WERI-Rb-1 (cell line): ENCODE measurements at regions not wholly inside any gene's neighbourhood (a gene's known extent, or its start where the extent isn't known, plus 50 kb on each side); places are given as distances from the start of the nearest gene placed in this dataset.

Source experiments
- DNase-seq: peaks from one replicate; pipeline ENCODE4 v3.0.0-alpha.2; 2020
- H3K27ac ChIP-seq: fragments of 250-450 bp; sonication (Bioruptor Pico); 2 replicates; pipeline ENCODE4 v1.5.1; 2020; ENCODE audit warnings: mild to moderate bottlenecking, moderate library complexity
- H3K27me3 ChIP-seq: fragments of 250-450 bp; sonication (Bioruptor Pico); 2 replicates; pipeline ENCODE4 v1.5.1; 2021; ENCODE audit warnings: mild to moderate bottlenecking, low read depth, moderate library complexity; ENCODE audit not compliant: insufficient read depth, severe bottlenecking
- H3K36me3 ChIP-seq: fragments of 250-450 bp; sonication (Bioruptor Pico); 2 replicates; pipeline ENCODE4 v1.5.1; 2020; ENCODE audit warnings: mild to moderate bottlenecking, moderate library complexity
- H3K4me3 ChIP-seq: 2 replicates; pipeline ENCODE4 v1.5.1; 2011; ENCODE audit warnings: low read depth, mild to moderate bottlenecking, control low read depth, low read length
- H3K9me3 ChIP-seq: fragments of 250-450 bp; sonication (Bioruptor Pico); 2 replicates; pipeline ENCODE4 v1.5.1; 2021; ENCODE audit warnings: mild to moderate bottlenecking, moderate library complexity; ENCODE audit not compliant: severe bottlenecking
- TF ChIP-seq, protein P1 (sequence below): IDR thresholded peaks from 2 replicates; pipeline ENCODE4 v1.5.1; 2011; ENCODE audit warnings: low read depth, mild to moderate bottlenecking, control low read depth, inconsistent platforms, low read length

DNA sequence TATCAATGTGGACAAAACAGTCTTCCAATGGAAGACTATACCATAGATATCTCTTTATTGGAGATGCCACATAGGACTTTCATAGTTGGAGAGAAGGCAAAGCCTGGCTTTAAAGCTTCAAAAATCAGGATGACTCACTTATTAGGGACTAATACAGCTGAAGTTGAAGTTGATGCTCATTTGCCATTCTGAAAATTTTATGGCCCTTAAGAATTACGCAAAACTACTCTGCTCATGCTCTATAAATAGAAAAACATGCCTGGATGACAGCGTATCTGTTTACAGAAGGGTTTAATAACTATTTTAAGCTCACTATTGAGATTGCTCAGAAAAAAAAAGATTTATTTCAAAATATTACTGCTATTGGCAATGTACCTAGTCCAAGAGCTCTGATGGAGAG, 155.5 kb upstream of the DST start:
- no peak overlapping the region for H3K4me3 ChIP-seq
- no peak for DNase-seq
- no peak overlapping the region for H3K27ac ChIP-seq
- no peaks in the 10 kb centered on the region for H3K36me3 ChIP-seq
- no peaks in the 10 kb centered on the region for H3K9me3 ChIP-seq
- H3K27me3 ChIP-seq = no peaks in the 10 kb centered on the region
- TF ChIP-seq, protein P1, sequence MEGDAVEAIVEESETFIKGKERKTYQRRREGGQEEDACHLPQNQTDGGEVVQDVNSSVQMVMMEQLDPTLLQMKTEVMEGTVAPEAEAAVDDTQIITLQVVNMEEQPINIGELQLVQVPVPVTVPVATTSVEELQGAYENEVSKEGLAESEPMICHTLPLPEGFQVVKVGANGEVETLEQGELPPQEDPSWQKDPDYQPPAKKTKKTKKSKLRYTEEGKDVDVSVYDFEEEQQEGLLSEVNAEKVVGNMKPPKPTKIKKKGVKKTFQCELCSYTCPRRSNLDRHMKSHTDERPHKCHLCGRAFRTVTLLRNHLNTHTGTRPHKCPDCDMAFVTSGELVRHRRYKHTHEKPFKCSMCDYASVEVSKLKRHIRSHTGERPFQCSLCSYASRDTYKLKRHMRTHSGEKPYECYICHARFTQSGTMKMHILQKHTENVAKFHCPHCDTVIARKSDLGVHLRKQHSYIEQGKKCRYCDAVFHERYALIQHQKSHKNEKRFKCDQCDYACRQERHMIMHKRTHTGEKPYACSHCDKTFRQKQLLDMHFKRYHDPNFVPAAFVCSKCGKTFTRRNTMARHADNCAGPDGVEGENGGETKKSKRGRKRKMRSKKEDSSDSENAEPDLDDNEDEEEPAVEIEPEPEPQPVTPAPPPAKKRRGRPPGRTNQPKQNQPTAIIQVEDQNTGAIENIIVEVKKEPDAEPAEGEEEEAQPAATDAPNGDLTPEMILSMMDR = no peak

DNA sequence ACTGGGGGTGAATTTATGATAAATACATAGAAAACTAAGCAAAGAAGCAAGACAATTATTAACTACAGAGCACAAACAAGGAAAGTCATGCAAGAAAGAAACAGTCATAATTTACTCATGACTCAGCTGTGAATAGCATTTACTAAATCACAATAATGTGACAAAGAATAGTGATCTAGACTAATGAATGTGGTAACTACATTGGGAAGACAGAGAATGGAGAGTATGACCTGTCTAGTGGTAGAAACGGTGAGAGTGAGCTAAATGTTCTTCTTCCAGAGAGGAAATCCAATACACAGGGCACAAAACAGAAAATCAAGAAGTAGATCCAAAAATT, 153.5 kb upstream of the DST start:
- TF ChIP-seq, protein P1 = no peak
- no peak for DNase-seq
- Histone ChIP-seq H3K4me3 (no peak overlapping the region), H3K27me3 (no peaks in the 10 kb centered on the region), H3K27ac (no peak overlapping the region), H3K36me3 (no peaks in the 10 kb centered on the region), H3K9me3 (no peaks in the 10 kb centered on the region)

DNA sequence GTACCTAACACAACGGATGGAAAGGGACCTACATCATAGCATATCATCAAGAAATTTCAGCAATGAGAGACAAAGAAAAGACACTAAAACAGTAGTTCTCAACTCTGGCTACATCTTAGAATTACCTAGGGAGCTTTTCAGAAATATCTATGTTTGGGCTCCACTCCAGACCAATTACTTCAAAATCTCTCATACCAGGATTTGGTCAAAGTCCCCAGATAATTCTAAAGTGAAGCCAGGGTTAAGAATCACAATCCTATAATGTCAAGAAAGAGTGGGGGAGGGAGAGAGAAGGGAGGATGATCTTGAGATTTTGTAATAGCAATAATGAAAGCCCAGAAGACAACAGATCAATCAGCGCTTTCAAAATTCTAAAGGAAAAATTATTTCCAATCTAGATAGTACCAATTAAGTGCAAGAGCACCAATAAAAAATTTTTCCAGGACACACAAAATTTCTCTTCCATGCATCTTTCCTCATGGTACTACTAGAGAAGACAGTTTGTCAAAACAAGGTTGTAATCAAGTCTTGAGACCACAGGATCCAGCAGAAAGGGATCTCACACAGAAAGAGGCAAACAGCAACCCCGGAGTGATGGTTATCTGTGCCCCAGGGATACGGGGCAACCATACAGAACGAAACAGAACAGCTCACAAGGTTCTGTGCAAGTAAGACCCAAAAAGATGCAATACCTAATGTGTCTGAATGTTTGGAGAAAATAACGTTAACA, 152.9 kb upstream of the DST start:
- DNase-seq = no peak
- no peak overlapping the region for H3K27ac ChIP-seq
- no peaks in the 10 kb centered on the region for H3K27me3 ChIP-seq
- no peaks in the 10 kb centered on the region for H3K9me3 ChIP-seq
- TF ChIP-seq, protein P1 = no peak
- no peak overlapping the region for H3K4me3 ChIP-seq
- no peaks in the 10 kb centered on the region for H3K36me3 ChIP-seq

DNA sequence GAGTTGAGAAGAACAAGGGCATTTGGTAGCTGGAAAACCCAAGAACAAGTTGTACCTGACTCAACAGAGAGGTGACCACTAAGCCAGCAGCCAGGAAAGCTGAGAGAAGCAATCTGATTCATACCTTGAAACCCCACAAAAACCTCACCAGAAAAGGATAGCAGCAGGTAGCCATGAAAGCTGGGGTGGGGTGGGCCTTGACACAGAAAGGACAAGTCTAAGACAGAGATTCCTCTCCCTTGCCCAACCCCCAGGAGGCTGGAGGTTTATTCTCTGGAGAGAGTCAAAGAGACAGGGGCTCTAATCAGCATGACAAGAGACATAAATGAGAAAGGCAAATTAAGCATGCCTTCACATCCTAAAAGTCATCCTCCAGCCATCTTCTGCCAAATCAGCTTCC, 151.7 kb upstream of the DST start:
- no peak for DNase-seq
- TF ChIP-seq, protein P1 = no peak
- H3K36me3 ChIP-seq = no peaks in the 10 kb centered on the region
- H3K4me3 ChIP-seq = no peak overlapping the region
- H3K9me3 ChIP-seq = no peaks in the 10 kb centered on the region
- H3K27me3 ChIP-seq = no peaks in the 10 kb centered on the region
- no peak overlapping the region for H3K27ac ChIP-seq

DNA sequence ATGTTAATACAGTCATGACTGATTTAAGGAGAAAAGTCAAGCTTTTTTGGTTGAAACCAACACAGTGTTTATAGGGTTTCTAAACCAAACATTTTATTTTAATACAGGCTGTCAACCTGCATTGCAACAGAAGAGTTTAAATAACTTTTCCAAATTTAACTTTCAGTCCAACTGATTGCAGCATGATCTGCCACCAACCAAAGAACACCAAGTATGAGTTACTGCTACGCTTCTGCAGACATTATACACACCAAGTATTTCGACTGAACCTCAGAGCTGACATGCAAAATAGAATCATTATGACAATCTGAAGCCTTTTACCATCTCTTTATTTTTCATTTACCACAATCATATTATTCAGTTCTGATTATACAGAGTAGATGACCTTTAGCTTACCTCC, 151.2 kb upstream of the DST start:
- H3K9me3 ChIP-seq = no peaks in the 10 kb centered on the region
- no peaks in the 10 kb centered on the region for H3K36me3 ChIP-seq
- no peaks in the 10 kb centered on the region for H3K27me3 ChIP-seq
- no peak overlapping the region for H3K27ac ChIP-seq
- DNase-seq = no peak
- TF ChIP-seq, protein P1 = no peak
- H3K4me3 ChIP-seq = no peak overlapping the region

DNA sequence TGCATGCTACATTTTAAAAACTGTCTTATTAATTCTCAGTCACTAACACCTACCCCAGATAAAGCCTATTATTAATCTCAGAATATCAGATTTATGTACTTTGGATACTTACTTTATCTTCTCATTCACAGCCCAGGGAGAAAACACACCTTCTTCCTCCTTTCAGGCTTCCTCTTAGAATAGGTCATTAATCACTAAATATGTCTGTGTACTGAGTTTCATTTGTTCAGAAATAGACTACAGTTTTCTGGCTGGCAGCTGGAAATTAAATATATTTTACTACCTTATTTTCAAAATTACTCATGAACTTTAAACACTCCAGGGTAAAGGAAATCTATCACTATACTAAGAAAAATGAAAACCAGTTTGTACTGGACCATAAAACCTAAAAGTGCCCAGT, 147.7 kb upstream of the DST start:
- TF ChIP-seq, protein P1 = no peak
- Histone ChIP-seq H3K9me3 (no peaks in the 10 kb centered on the region), H3K4me3 (no peak overlapping the region), H3K27me3 (no peaks in the 10 kb centered on the region), H3K36me3 (no peaks in the 10 kb centered on the region), H3K27ac (no peak overlapping the region)
- no peak for DNase-seq
